Prostate gland (tissue), 2 donors: ENCODE measurements at regions not wholly inside any gene's neighbourhood (a gene's known extent, or its start where the extent isn't known, plus 50 kb on each side); places are given as distances from the start of the nearest gene placed in this dataset.

Source experiments
- DNase-seq: peaks from one replicate; pipeline ENCODE4 v3.0.0-alpha.2; 2019; ENCODE audit warnings: low spot score
- H3K27ac ChIP-seq, 2 donors: fragments of 200-600 bp; sonication (generic); 2 replicates each; pipeline ENCODE4 v1.5.1; 2017 to 2019
- H3K27me3 ChIP-seq: fragments of 200-600 bp; sonication (generic); replicated peaks from 2 replicates; pipeline ENCODE4 v1.5.1; 2019; ENCODE audit not compliant: insufficient read depth
- H3K36me3 ChIP-seq, 2 donors: fragments of 200-600 bp; sonication (generic); 1 replicate in 1 of 2; 2 replicates in 1 of 2; pipeline versions ENCODE4 v1.5.1 to v1.8.1; 2017 to 2019
- H3K4me1 ChIP-seq: fragments of 200-600 bp; sonication (generic); replicated peaks from 2 replicates; pipeline ENCODE4 v1.5.1; 2019
- H3K4me3 ChIP-seq, 2 donors: fragments of 200-600 bp; sonication (generic); 2 replicates each; pipeline ENCODE4 v1.5.1; 2017 to 2019
- H3K9me3 ChIP-seq: fragments of 200-600 bp; sonication (generic); 2 replicates; pipeline ENCODE4 v1.5.1; 2017
- CTCF ChIP-seq, 4 experiments: fragments of 200-600 bp in 2 of 4; fragments of 450-650 bp in 2 of 4; sonication (generic) in 2 of 4; IDR thresholded peaks; 1 replicate in 3 of 4; 2 replicates in 1 of 4; pipeline ENCODE4 v1.5.1; 2016 to 2019; ENCODE audit warnings: antibody characterized with exemption in 4 of 4, mild to moderate bottlenecking in 2 of 4, moderate library complexity in 2 of 4
- POLR2A ChIP-seq: fragments of 450-650 bp; IDR thresholded peaks from one replicate; pipeline ENCODE4 v1.6.1; 2016; ENCODE audit warnings: antibody characterized with exemption, mild to moderate bottlenecking
- POLR2AphosphoS5 ChIP-seq: sonication (generic); formaldehyde crosslinking; IDR thresholded peaks from one replicate; pipeline ENCODE4 v1.6.1; 2017; ENCODE audit warnings: antibody characterized with exemption
- WGBS: methylation state at CpG from one replicate; pipeline ENCODE4 v1.1.5; 2018; 5-methylcytosine and 5-hydroxymethylcytosine counted together
- intact Hi-C: fragments of 100-400 bp; cut with DNase I; formaldehyde crosslinking; loops from one replicate; pipeline ENCODE4 v1.14.2; 2022

- intact Hi-C loops, result no loop called here
- Histone ChIP-seq H3K4me1 (no peaks in the 10 kb centered on the region), H3K27ac (no peak overlapping the region), H3K4me3 (no peak overlapping the region), H3K9me3 (no peaks in the 10 kb centered on the region), H3K27me3 (no peaks in the 10 kb centered on the region), H3K36me3 (no peaks in the 10 kb centered on the region)
- WGBS, result 100% methylated on average over 2 of the region's 2 CpGs
- no peak for TF ChIP-seq POLR2A
- TF ChIP-seq CTCF (IDR thresholded peaks at IDR 0.05), result no peak
- no peak for TF ChIP-seq POLR2AphosphoS5
- no peak for DNase-seq
Observed at GRCh38 chrY:7674465-7674864, 762.9 kb upstream of the AMELY start.

GRCh38 chrY:7672796-7673195 is 761.2 kb upstream of the AMELY start:
- H3K36me3 ChIP-seq, result no peaks in the 10 kb centered on the region
- H3K27ac ChIP-seq, result no peak overlapping the region
- no peak overlapping the region for H3K4me3 ChIP-seq
- no peaks in the 10 kb centered on the region for H3K9me3 ChIP-seq
- H3K4me1 ChIP-seq, result no peaks in the 10 kb centered on the region
- TF ChIP-seq POLR2AphosphoS5 (no peak), CTCF (IDR thresholded peaks at IDR 0.05) (no peak), POLR2A (no peak)
- 94% methylated on average over 7 of the region's 15 CpGs for WGBS
- DNase-seq, result no peak
- no peaks in the 10 kb centered on the region for H3K27me3 ChIP-seq
- intact Hi-C loops, result no loop called here

- Histone ChIP-seq H3K27ac (no peak overlapping the region), H3K4me3 (no peak overlapping the region), H3K4me1 (no peaks in the 10 kb centered on the region), H3K27me3 (no peaks in the 10 kb centered on the region), H3K9me3 (no peaks in the 10 kb centered on the region), H3K36me3 (no peaks in the 10 kb centered on the region)
- DNase-seq, result no peak
- TF ChIP-seq CTCF (IDR thresholded peaks at IDR 0.05) (no peak), POLR2AphosphoS5 (no peak), POLR2A (no peak)
- WGBS, result 57% methylated on average over 4 of the region's 4 CpGs
- intact Hi-C loops, result no loop called here
Observed at GRCh38 chrY:7663261-7663660, 751.7 kb upstream of the AMELY start.

- H3K4me3 ChIP-seq, result no peak overlapping the region
- no peaks in the 10 kb centered on the region for H3K36me3 ChIP-seq
- H3K9me3 ChIP-seq, result no peaks in the 10 kb centered on the region
- no peak overlapping the region for H3K27ac ChIP-seq
- no peak for DNase-seq
- H3K27me3 ChIP-seq, result no peaks in the 10 kb centered on the region
- H3K4me1 ChIP-seq, result no peaks in the 10 kb centered on the region
- intact Hi-C loops, result no loop called here
- TF ChIP-seq POLR2AphosphoS5 (no peak), CTCF (IDR thresholded peaks at IDR 0.05) (no peak), POLR2A (no peak)
- WGBS, result 91% methylated on average over 5 of the region's 5 CpGs
Observed at GRCh38 chrY:7659047-7659446, 747.5 kb upstream of the AMELY start.

- no peaks in the 10 kb centered on the region for H3K4me1 ChIP-seq
- no peak for TF ChIP-seq POLR2A
- TF ChIP-seq POLR2AphosphoS5, result no peak
- TF ChIP-seq CTCF (IDR thresholded peaks at IDR 0.05), result no peak
Observed at GRCh38 chrY:7656596-7656995, 745.0 kb upstream of the AMELY start.

More at GRCh38 chrY:7656596-7656995, 745.0 kb upstream of the AMELY start:
- no peak overlapping the region for H3K27ac ChIP-seq
- 55% methylated on average over 5 of the region's 5 CpGs for WGBS
- no peak for DNase-seq
- H3K27me3 ChIP-seq, result no peaks in the 10 kb centered on the region
- intact Hi-C loops, result no loop called here
- H3K9me3 ChIP-seq, result no peaks in the 10 kb centered on the region
- no peak overlapping the region for H3K4me3 ChIP-seq
- no peaks in the 10 kb centered on the region for H3K36me3 ChIP-seq
